CD14-positive monocyte (primary cell): ENCODE measurements at regions not wholly inside any gene's neighbourhood (a gene's known extent, or its start where the extent isn't known, plus 50 kb on each side); places are given as distances from the start of the nearest gene placed in this dataset.
"Not testable (repeated sequence)": the region's sequence is repeated elsewhere in the genome, so short reads cannot be mapped to it uniquely, and the experiment has no call there.

Experiments used
- DNase-seq, 3 donors: peaks; one replicate each; pipeline ENCODE4 v3.0.0-alpha.2; 2011 to 2022
- H2AFZ ChIP-seq: 2 replicates; pipeline ENCODE4 v1.6.0; 2012; ENCODE audit warnings: mild to moderate bottlenecking, low read depth, low read length, inconsistent platforms; ENCODE audit not compliant: insufficient read depth, poor library complexity, severe bottlenecking
- H3K27ac ChIP-seq, 2 donors: 1 replicate in 1 of 2; 2 replicates in 1 of 2; pipeline ENCODE4 v1.5.1; 2012 to 2013; ENCODE audit warnings: low read length in 2 of 2, control low read depth in 1 of 2, inconsistent platforms in 1 of 2, low read depth in 1 of 2, mild to moderate bottlenecking in 1 of 2
- H3K27me3 ChIP-seq, 2 donors: one replicate each; pipeline versions ENCODE4 v1.6.0 to v1.6.1; 2011 to 2013; ENCODE audit warnings: low read length in 2 of 2; ENCODE audit not compliant: control insufficient read depth in 2 of 2, insufficient read depth in 2 of 2
- H3K36me3 ChIP-seq, 2 donors: replicated peaks in 1 of 2; 1 replicate in 1 of 2; 2 replicates in 1 of 2; pipeline versions ENCODE4 v1.5.1 to v1.6.1; 2012 to 2013; ENCODE audit warnings: low read length in 2 of 2, control low read depth in 1 of 2, inconsistent platforms in 1 of 2, mild to moderate bottlenecking in 1 of 2; ENCODE audit not compliant: insufficient read depth in 2 of 2, control insufficient read depth in 1 of 2
- H3K4me1 ChIP-seq, 2 donors: 1 replicate in 1 of 2; 2 replicates in 1 of 2; pipeline versions ENCODE4 v1.5.1 to v1.6.1; 2012 to 2013; ENCODE audit warnings: low read length in 2 of 2, control low read depth in 1 of 2, inconsistent platforms in 1 of 2, mild to moderate bottlenecking in 1 of 2, moderate library complexity in 1 of 2; ENCODE audit not compliant: insufficient read depth in 2 of 2, control insufficient read depth in 1 of 2
- H3K4me2 ChIP-seq: replicated peaks from 2 replicates; pipeline ENCODE3; 2012; ENCODE audit warnings: low read length, moderate library complexity, mild to moderate bottlenecking; ENCODE audit not compliant: poor library complexity, severe bottlenecking; ENCODE audit errors: extremely low read depth
- H3K4me3 ChIP-seq, 3 experiments: fragments of 200-600 bp in 1 of 3; sonication (generic) in 1 of 3; replicated peaks in 1 of 3; 1 replicate in 2 of 3; 2 replicates in 1 of 3; pipeline ENCODE4 v1.5.1; 2011 to 2013; ENCODE audit warnings: low read length in 3 of 3, mild to moderate bottlenecking in 3 of 3, control low read depth in 2 of 3, low read depth in 2 of 3, inconsistent platforms in 1 of 3, moderate library complexity in 1 of 3
- H3K79me2 ChIP-seq: 2 replicates; pipeline ENCODE4 v1.6.0; 2012; ENCODE audit warnings: mild to moderate bottlenecking, control low read depth, inconsistent platforms, low read length, moderate library complexity; ENCODE audit not compliant: insufficient read depth
- H3K9ac ChIP-seq: 2 replicates; pipeline ENCODE4 v1.6.0; 2017; ENCODE audit warnings: low read length, mild to moderate bottlenecking; ENCODE audit not compliant: insufficient read depth, poor library complexity, severe bottlenecking
- H3K9me3 ChIP-seq, 2 donors: replicated peaks in 1 of 2; 1 replicate in 1 of 2; 2 replicates in 1 of 2; pipeline versions ENCODE4 v1.5.1 to v1.6.1; 2012 to 2013; ENCODE audit warnings: low read length in 2 of 2, control low read depth in 1 of 2; ENCODE audit not compliant: control insufficient read depth in 1 of 2, insufficient read depth in 1 of 2
- H4K20me1 ChIP-seq: 2 replicates; pipeline ENCODE4 v1.6.0; 2012; ENCODE audit warnings: mild to moderate bottlenecking, low read length, control low read depth, moderate library complexity; ENCODE audit not compliant: insufficient read depth
- H3K27ac Mint-ChIP-seq, 7 donors: one replicate each; pipeline ENCODE4 v1.8.0; 2020; ENCODE audit warnings: mild to moderate bottlenecking in 7 of 7, mixed read lengths in 7 of 7, moderate library complexity in 6 of 7, inconsistent platforms in 2 of 7
- H3K27me3 Mint-ChIP-seq, 3 donors: one replicate each; pipeline ENCODE4 v1.8.0; 2021 to 2022; ENCODE audit warnings: low read depth in 3 of 3, mild to moderate bottlenecking in 3 of 3, mixed read lengths in 3 of 3, moderate library complexity in 3 of 3, inconsistent platforms in 1 of 3
- H3K36me3 Mint-ChIP-seq, 2 donors: one replicate each; pipeline ENCODE4 v1.8.0; 2020; ENCODE audit warnings: mixed read lengths in 2 of 2, inconsistent platforms in 1 of 2, mild to moderate bottlenecking in 1 of 2
- H3K4me1 Mint-ChIP-seq: one replicate; pipeline ENCODE4 v1.8.0; 2020; ENCODE audit warnings: mild to moderate bottlenecking, mixed read lengths
- H3K4me3 Mint-ChIP-seq, 2 donors: one replicate each; pipeline ENCODE4 v1.8.0; 2020; ENCODE audit warnings: mild to moderate bottlenecking in 2 of 2, mixed read lengths in 2 of 2, moderate library complexity in 1 of 2
- H3K9me3 Mint-ChIP-seq, 7 donors: one replicate each; pipeline ENCODE4 v1.8.0; 2020 to 2022; ENCODE audit warnings: mixed read lengths in 7 of 7, mild to moderate bottlenecking in 6 of 7, moderate library complexity in 6 of 7, inconsistent platforms in 2 of 7
- WGBS: methylation state at CpG from one replicate; pipeline ENCODE4 v1.1.5; 2013; ENCODE audit warnings: missing lambda C conversion rate; ENCODE audit not compliant: insufficient coverage; 5-methylcytosine and 5-hydroxymethylcytosine counted together
- intact Hi-C, 2 donors: fragments of 100-400 bp; cut with micrococcal nuclease; formaldehyde crosslinking; loops; one replicate each; pipeline versions ENCODE4 v1.15.0 to v1.15.1; 2023

DNA sequence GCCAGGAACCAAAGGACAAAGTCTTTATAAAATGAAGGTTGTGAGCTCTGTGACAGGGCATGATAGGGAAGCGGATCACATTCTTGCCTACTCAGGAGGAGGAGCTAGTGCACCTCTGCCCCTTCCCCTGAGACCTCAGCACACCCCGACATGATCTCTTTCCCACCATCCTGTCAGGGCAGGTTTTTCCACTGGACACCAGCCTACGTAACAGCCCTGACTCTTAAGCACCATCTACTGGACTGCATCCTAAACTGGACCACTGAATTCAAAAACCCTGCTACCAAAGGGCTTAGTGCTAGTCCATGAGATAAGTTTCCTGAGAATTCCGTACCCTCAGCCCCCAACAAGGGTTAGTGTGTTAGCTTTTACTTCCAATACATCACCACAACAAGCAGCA lies 166.4 kb downstream of the FAM72C start:
- H3K9me3 Mint-ChIP-seq, H3K4me2 ChIP-seq: not testable (repeated sequence)
- no CpG with 5 or more reads among the region's 4 CpGs for WGBS

GRCh38 chr1:143804707-143805356 lies 167.0 kb downstream of the FAM72C start:
- intact Hi-C loops, H3K9me3 Mint-ChIP-seq, H3K36me3 Mint-ChIP-seq, H4K20me1 ChIP-seq, H3K27me3 Mint-ChIP-seq, H3K27ac Mint-ChIP-seq, H3K9me3 ChIP-seq, H3K36me3 ChIP-seq, H3K9ac ChIP-seq, H3K4me2 ChIP-seq, H3K4me1 ChIP-seq, DNase-seq, H3K27me3 ChIP-seq, H3K27ac ChIP-seq, H3K79me2 ChIP-seq, H3K4me1 Mint-ChIP-seq: not testable (repeated sequence)
- H3K4me3 Mint-ChIP-seq: peak overlapping the region; percentile 80 to 81
- Histone ChIP-seq H2AFZ (peak overlapping the region; percentile 37), H3K4me3 (peak overlapping the region; percentile 31 to 82 (median 61))
- WGBS: no CpG with 5 or more reads among the region's 16 CpGs

More for the DNA sequence above, 166.4 kb downstream of the FAM72C start:
- H3K4me1 ChIP-seq, H3K4me3 ChIP-seq, H3K27ac ChIP-seq, H2AFZ ChIP-seq, H3K4me3 Mint-ChIP-seq, H3K9ac ChIP-seq, H3K36me3 Mint-ChIP-seq, intact Hi-C loops, H3K27me3 Mint-ChIP-seq, H4K20me1 ChIP-seq, H3K9me3 ChIP-seq, H3K79me2 ChIP-seq, H3K27me3 ChIP-seq, H3K27ac Mint-ChIP-seq, H3K4me1 Mint-ChIP-seq, H3K36me3 ChIP-seq, DNase-seq: not testable (repeated sequence)

DNA sequence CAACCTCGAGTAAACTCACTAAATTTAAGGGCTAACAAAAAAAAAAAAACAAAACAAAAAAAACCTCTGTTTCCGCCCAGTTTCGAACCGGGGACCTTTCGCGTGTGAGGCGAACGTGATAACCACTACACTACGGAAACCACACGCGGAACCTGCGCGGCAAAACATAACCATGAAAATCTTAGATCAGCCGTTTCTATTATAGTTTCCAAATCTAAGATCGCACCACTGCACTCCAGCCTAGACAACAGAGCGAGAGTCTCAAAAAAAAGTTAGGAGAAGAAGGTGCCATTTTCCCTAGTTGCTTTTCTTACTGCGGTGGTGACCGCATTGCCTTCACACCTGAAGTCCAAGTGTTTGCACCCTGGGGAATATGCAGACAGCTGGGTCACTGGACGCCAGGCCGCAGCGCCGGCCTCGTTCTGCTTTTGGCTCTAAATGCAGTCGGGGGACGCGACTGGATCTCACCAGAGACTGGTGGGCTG lies 167.8 kb downstream of the FAM72C start:
- DNase-seq: peak; percentile 37 to 42 (median 38)
- H3K4me1 Mint-ChIP-seq, H3K4me1 ChIP-seq, H3K9me3 Mint-ChIP-seq, intact Hi-C loops, H3K36me3 Mint-ChIP-seq, H3K9me3 ChIP-seq, H3K27ac ChIP-seq, H3K27me3 Mint-ChIP-seq, H3K9ac ChIP-seq, H3K36me3 ChIP-seq, H4K20me1 ChIP-seq, H3K79me2 ChIP-seq, H3K27me3 ChIP-seq: not testable (repeated sequence)
- peak overlapping the region; percentile 61 to 98 (median 82) for H3K4me3 ChIP-seq
- peak overlapping the region in 3 of 7 donors; percentile 35 to 71 (median 37) for H3K27ac Mint-ChIP-seq
- peak overlapping the region; percentile 19 for H3K4me2 ChIP-seq
- 0% methylated on average over 13 of the region's 26 CpGs for WGBS
- peak overlapping the region; percentile 89 to 93 for H3K4me3 Mint-ChIP-seq
- peak overlapping the region; percentile 65 for H2AFZ ChIP-seq

DNA sequence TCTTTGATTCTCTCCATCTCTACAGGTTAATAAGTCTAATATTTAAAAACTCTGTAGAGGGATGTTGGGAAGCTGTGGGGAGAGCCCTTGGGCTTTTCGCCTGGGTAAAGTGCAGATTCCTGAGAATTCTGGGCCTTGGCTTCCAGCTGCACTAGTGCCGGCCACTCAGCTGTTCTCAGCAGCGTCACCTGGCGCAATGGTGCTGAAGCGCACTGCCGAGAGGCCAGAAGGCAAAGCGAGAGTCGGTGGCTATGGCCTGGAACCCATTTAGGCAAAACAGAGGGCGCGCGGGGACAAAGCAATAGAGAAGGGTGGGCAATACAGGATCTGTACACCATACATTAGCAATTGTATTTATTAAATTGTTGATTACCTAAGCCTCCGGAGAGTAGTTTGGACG lies 168.7 kb downstream of the FAM72C start:
- H3K9me3 Mint-ChIP-seq, H2AFZ ChIP-seq, DNase-seq, H3K4me1 ChIP-seq, H3K9ac ChIP-seq, H3K9me3 ChIP-seq, H3K36me3 ChIP-seq, H3K4me3 Mint-ChIP-seq, H3K79me2 ChIP-seq, H4K20me1 ChIP-seq, H3K27me3 ChIP-seq, intact Hi-C loops, H3K4me2 ChIP-seq, H3K36me3 Mint-ChIP-seq, H3K4me1 Mint-ChIP-seq, H3K27me3 Mint-ChIP-seq, H3K27ac ChIP-seq, H3K27ac Mint-ChIP-seq, H3K4me3 ChIP-seq: not testable (repeated sequence)
- no CpG with 5 or more reads among the region's 13 CpGs for WGBS
